Renal cortical epithelial cell (primary cell): ENCODE measurements at regions not wholly inside any gene's neighbourhood (a gene's known extent, or its start where the extent isn't known, plus 50 kb on each side); places are given as distances from the start of the nearest gene placed in this dataset.
A peak's percentile ranks its signal among the peaks of the same experiment; 100 is the strongest.
"Not testable (repeated sequence)": the region's sequence is repeated elsewhere in the genome, so short reads cannot be mapped to it uniquely, and the experiment has no call there.

Source experiments
- DNase-seq: peaks from one replicate; pipeline ENCODE4 v3.0.0-alpha.2; 2011; ENCODE audit warnings: low read depth

DNA sequence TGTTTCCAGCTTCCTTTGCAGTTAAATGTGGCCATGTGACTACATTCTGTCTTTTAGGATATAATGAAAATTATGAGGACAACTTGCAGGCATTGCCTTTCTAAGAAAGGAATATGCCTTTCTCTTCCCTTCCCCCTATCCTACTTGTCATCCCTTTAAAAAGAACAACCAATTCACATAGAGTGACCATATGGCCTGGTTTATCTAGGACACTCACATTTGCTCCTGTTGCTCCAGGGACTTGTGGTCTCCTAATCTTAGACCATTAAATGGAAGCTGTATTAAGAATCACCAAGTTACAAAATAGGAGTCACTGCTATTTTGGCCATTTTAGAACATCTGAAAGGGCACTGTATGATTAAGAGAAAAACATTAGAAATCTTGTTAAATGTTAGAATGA, 520.3 kb downstream of the DTWD2 start:
- DNase-seq = no peak

DNA sequence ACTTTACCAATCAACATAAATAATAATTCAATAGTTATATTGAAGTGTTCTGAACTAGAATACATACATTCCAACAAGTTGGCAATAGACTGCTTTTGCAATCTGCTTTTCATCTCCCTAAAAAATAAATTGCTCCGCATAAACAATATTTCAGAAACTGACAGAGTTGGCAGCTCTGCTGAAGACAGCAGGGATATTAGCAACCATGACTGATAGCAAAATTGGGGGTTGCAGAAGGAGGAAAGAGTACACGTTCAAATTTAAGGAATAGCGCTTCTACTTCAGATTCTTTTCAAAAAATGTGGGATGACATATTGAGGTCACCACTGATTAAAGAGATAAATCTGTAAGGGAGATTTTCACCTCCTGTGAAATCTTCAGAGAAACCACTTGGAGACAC, 521.2 kb downstream of the DTWD2 start:
- no peak for DNase-seq

DNA sequence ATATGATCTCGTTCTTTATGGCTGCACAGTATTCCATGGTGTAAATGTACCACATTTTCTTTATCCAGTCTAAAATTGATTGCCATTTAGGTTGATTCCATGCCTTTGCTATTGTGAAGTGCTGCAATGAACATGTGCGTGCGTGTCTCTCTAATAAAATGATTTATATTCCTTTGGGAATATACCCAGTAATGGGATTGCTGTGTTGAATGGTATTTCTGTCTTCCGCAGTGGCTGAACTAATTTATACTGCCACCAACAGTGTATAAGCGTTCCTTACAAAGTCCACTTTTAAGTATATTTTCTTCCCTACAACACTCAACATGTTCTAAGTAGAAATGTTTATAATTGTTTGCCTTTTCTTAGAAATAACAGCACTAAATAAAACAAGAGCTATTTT, 521.9 kb downstream of the DTWD2 start:
- no peak for DNase-seq

DNA sequence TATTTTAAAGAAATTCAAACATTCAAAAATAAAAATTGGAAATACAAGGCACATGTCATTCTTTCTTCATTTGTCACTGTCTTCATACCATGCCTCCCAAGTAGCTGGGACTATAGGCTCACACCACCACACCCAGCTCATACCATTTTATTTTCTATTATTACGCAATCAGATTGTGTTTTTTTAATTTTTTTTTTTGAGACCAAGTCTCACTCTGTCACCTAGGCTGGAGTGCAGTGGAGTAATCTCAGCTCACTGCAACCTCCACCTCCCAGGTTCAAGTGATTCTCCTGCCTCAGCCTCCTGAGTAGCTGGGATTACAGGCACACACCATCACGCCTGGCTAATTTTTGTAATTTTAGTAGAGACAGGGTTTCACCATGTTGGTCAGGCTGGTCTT, 526.1 kb downstream of the DTWD2 start:
- DNase-seq = not testable (repeated sequence)

DNA sequence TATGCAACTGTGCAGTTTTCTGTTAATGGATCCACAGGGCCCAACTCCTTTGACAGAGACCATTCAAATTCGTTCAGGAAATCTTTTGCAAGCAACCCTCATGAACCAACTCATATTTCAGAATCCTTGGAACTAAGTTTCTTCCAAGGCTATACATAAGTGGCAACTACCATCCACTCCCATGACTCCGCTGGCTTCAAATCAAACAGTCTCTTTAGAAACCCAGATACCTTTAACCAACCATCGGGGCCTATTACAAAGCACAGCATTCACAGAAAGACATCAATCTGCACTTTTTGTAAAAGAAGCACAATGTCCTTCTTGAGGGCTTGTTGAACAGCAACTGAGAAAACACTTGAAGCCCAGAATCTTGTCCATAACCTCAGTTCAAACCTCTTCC, 526.9 kb downstream of the DTWD2 start:
- DNase-seq = no peak

DNA sequence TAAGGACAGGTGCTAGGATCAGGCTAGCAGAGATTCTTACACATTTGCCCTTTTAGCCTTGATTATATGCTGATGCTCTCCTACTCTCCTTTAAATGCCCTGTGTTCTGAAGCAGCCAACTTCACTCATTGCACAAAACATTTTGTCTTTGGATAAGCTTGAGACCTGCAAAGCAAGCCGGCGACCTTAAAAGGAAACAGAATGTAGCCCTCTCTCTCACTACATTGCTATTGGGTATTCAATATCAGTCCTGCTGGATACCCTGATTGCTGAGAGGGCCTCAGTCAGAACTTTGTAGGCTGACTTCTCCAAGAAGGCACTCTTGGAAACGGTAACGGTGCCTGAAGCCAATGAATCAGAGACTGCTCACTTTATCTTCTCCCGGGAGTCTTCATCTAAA, 528.9 kb downstream of the DTWD2 start:
- DNase-seq = no peak

DNA sequence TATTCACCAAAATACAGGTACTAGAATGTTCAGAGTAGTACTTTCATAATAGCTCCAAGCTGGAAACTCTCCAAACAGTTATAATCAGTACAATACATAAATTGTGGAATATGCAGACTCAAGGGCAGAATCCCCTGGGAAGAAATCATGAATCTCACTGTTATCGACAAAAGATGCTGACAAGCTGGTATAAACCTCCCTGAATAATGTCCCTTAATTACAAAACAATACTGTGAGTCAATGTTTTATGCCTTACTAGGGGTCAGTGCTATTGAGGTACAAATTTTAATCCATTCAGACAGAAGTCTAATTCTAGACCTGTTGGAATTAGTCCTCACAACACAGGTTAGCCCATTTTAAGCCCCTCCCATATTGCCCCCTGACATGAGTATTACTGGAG, 532.3 kb downstream of the DTWD2 start:
- no peak for DNase-seq

DNA sequence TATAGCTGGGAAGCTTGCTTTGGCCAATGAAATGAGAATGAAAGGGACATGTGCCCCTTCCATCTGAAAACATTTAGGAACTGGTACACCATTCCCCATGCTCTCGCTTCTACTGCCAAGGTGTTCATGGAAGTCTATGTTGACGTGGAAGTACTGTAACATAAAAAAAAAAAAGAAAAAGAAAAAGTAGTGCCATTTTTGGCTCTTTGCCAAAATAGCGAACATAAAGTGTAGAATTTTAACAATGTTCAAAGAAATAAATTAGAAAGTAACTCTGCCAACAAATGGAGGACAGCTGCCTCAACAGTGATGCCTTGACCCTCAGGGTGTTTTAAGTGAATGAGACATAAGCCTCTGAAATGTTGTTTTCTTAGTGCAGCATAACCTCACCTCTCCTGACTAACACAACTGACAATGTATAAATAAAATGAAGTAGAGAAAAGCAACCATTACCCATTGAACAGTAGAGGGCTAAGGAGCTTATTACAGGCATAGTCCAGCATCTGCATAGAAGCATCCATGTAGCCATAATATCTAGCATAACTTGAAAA, 536.6 kb downstream of the DTWD2 start:
- DNase-seq = no peak

DNA sequence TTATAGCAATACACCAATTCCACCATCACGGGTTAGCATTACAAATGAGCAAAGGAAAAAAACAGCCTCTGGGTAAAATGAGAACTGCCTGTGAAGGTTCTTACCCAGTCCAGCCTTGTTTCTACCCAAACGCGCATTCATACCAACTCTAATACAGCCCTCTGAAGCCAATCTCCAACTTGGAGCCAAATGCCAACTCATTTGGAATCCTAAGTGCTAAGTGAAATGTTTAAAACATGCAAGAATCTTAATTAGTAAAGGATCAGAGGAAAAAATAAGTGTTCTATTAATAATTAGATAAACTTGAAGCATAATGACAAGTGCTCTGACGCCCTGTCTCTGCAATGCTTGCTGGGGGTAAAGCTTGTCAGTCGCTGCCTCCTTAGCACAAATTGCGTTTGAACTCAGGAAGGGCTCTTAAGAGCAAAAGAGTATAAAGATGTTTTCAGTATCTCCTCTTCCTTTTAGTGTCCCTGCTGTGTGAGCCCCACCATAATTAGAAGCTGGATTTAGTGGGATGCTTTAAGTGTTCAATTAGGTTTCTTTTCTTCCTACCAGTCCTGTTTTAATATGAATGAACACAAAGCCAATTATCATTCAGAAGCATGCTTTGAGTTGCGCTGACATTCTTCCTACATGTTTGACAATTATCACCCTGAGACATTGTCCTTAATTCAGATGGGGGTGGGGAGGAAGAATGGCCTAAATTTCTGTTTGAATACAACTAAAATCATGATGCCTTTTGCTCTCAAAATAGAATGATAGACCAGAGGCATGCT, 537.6 kb downstream of the DTWD2 start:
- peak; percentile 7 for DNase-seq

DNA sequence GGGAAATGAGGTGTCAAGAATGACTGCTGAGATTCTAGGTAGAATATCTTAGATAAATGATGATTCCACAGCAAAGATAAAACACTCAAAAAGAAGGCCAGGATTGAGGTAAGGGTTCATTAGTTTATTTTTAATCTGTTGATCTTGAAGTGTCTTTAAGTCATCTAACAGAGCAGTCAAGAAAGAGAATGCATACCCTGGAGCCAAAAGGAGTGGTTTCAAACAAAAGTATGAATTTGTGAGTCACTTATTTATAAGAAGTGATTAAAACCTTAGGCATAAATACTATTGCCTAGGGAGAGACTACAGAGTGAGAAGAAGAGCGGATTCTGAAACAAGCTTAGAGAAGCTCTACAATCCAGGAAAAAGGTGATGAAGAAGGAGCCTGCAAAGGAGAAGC, 541.0 kb downstream of the DTWD2 start:
- no peak for DNase-seq

DNA sequence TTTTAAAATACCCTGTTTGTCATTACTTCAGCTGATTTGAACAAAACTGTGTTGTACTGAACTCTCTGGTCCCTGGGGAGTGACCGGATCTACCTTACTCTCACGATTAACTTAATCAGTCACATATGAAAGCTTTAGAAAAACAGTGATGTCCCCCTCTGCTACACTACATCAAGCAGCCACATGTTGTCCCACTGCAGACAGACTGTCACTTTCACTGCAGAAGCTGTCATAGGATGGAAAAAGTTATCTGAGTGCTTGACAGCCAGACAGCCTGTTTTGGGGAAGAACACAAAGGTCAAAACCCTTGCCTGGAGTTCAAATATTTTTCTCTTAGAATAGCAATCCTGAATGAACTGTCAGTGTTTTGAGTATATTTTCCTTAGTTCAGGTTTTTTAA, 546.4 kb downstream of the DTWD2 start:
- DNase-seq = no peak

DNA sequence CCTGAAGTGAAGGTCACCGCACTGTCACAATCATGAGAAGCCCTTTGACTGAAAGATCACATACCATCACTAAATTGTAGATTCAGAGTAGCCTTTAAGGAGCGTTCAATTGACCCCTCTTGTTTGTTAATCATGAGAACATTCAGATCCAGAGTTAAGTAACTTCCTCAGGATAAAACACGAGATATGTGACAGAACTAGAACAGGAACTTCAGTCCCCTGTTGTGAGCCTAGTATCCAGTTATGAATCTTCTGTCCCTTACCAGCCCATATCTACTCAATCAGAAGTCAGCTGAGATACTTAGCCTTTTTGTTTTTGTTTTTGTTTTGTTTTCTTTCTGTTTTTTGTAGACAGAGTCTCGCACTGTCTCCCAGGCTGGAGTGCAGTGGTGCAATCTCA, 547.3 kb downstream of the DTWD2 start:
- no peak for DNase-seq

DNA sequence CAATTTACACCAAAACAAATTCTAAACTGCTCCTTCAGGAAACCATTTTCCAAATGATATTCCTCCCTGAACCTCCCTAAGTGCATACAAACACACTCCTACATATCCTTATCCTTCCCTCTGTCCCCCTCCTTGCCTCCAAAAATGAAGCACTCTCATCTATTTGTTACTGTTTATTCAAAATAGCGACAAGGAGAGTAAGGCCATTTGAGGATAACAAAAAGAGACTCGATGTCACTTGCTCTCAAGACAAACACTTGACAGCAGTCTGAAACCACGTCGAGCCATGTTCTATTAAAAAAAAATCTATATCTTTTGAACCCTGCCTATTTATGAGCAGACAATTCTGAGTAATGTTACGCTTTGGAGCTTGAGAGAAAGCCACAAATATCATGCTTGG, 547.9 kb downstream of the DTWD2 start:
- no peak for DNase-seq

DNA sequence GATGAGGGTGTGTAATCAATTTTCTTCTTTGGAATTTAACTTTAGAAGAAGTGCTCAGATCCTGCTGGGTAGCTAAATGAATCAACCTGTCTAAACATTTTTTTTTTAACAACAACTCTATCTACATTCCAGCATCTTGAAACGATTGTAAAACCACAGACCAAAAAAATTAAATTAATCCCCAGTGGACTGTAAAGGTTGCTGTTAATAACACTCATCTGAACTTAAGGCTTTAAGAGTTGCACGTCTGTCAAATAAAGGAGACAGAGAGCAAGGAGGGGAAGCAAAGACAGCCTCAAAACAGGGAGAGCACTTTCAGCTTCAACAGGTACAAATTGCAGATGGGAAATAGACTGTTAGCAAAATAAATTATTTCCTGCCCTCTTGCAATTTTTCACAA, 548.5 kb downstream of the DTWD2 start:
- DNase-seq = no peak

DNA sequence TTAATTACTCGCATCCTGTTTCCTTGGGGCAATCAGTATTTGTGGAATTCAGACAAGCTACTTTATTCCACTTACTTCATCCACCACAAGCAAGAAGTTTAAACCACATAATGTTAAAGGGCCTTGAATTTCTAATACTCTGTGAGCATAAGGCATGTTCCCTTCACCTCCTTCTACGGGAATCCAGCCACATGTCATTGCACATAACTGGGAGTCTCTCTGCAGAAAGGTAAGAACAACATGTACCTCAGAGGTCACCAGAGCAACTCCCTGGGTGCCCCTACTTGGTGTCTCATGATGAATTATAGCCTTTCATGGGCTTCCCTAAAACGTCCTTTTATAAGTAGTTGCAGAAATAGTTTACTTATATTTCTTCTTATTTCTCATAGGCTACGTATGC, 553.2 kb downstream of the DTWD2 start:
- peak; percentile 7 for DNase-seq

DNA sequence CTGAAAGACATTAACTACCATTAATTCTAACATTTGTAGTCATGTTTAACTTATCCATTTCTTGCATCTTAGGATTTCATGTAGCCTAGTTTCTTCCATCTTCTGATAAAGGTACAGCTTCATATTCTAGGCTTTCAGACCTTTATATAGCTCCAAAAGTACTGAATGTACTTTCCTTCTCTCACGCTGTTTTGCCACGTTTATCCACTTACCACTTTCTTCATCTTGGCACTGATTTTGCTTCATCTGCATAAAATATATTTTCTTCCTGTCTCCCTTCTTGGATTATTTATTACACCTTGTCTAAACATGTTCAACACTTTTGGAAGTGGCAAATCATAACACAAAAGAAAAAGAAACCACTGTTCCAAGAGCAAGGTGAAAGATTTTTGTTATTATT, 553.8 kb downstream of the DTWD2 start:
- DNase-seq = no peak

DNA sequence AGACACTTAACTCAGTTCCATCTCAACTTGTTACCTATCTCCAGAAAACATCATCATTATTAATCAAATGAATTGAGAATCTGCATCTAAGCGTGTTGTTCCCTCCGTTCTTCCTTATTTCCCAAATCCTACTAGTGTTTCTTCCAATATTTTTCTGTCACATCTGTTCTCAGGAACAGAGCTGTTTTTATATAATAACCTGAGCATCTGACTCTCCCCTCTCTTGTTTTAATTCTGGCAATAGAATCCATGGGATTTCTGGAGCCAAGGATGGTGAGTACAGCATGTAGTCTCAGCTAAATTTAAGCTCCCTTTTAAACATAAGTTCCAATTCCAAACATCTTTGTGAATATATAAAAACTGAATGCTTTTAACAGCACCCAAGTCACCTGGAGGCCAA, 558.3 kb downstream of the DTWD2 start:
- DNase-seq = no peak

DNA sequence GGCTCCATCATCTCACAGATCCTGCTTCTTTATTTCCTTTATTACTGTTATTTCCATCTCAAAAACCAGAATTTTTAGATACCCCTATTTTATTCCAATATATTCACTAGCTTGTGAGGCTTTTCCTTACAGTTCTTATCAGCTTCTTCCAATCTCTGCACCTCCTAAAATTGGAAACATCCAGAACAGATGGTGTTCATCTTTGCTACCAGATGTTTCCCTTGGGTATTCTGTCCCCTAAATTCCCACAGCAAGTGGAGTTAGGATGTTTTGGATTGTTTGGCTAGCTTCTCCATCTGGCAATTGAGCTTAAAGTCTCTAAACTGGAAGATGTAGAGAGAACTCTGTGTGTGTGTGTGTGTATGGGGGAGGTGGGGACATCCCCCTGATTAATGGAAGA, 580.4 kb downstream of the DTWD2 start:
- no peak for DNase-seq

DNA sequence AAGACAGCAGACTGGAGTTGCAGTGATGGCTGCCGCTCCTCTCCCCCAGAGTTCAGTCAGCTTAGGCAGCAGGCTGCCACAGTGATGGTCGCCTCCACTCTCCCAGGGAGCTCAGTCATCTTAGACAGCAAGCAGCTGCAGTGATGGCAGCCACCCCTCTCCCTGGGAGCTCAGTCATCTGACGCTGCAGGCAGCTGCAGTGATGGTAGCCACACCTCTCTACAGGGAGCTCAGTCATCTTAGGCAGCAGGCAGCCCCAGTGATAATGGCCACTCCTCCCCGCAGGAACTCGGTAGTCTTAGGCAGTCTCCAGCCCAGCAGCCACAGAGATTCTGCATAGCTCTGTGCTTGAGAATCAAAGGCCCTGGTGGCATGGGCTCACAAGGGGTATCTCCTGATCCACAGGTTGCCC, 582.7 kb downstream of the DTWD2 start:
- no peak for DNase-seq

DNA sequence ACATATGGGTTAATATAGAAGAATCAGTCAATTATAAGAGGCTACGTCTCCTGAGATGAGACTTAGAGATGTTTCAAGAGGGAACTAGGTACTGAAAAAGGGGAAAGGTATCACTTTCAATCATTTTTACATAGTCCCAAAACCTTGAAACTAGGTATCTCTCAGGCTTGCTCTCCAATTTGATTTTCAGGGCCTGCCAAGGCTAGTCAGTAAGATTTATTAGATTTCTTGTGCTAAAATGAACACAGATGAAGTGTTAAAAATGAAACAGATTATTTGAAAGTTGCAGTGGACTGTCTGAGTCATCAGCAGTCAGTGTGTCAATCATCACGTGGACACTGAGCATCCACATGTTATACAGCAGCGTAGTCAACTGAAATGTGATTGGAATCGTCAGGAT, 591.1 kb downstream of the DTWD2 start:
- DNase-seq = no peak

DNA sequence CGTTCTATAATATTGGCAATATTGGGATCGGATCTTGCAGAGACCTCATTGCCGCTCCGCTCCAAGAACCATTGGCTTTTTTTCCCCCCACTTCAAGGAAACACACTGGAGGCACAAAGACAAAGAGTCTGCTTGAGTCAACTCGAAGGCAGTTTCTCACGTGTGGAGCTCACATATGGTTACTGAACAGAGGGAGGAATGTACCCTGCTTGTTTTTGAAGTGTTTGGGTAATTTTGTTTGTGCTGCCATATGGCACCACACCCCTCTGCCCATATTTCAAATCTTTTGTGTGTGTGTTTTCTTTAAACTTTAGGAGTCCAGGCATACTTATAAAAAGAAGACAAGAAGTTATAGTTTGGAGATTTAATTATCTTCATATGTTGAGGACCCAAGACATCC, 595.9 kb downstream of the DTWD2 start:
- DNase-seq = no peak

DNA sequence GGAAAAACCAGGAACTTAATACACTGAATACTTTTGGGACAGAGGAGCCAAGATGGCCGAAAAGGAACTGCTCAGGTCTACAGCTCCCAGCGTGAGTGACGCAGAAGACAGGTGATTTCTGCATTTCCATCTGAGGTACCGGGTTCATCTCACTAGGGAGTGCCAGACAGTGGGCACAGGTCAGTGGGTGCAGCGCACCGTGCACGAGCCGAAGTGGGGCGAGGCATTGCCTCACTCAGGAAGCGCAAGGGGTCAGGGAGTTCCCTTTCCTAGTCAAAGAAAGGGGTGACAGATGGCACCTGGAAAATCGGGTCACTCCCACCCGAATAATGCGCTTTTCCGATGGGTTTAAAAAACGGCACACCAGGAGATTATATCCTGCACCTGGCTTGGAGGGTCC, 605.4 kb downstream of the DTWD2 start:
- not testable (repeated sequence) for DNase-seq

DNA sequence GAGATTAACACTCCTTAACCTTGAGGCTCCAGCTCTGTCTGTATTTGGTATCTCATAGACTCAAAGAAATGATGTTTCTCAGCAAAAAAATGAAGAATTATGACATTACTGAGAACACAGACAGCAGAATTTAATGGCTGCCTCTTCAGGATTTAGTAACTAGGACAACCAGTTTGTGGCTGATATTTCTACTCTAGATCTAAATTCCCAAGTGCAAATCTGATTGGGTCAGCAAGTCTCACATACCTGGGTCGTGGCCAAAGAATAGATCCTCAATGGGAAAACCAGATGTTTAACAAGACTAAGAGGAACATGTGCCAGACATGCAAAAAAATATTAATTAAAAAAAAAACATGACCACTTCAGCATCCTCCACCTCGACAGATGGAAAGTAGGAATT, 608.9 kb downstream of the DTWD2 start:
- no peak for DNase-seq

DNA sequence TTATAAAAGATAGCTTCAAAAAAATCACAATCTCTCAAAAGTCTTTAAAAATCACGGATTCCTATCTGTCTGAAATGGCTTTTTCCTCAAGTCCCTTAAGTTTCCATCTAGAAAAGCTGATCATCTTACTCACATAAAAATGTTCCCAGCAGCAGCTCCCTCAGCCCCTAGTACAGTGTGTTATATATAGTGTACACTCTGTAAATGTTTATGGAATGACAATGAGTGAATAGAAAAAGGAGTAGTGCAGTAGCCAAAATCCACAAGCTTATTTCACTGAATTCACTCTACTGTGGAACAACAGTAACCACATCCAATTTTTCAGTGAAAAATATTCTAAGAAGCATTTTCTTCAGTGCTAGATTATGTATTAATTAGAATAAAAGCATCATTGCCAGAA, 609.4 kb downstream of the DTWD2 start:
- DNase-seq = no peak
